ENCODE measurements at regions not wholly inside any gene's neighbourhood (a gene's known extent, or its start where the extent isn't known, plus 50 kb on each side); places are given as distances from the start of the nearest gene placed in this dataset.

- no peak for TF ChIP-seq ATF4 (CRISPR knock-in tag; IDR thresholded peaks at IDR 0.05)
- TF ChIP-seq ATF3 (IDR thresholded peaks at IDR 0.05): no peak
- TF ChIP-seq ATF3 (CRISPR knock-in tag; conservative IDR thresholded peaks at IDR 0.05): no peak
- TF ChIP-seq ZNF76 (CRISPR knock-in tag; IDR thresholded peaks at IDR 0.05; ENCODE audit: borderline replicate concordance): no peak
- TF ChIP-seq ZNF23 (CRISPR knock-in tag; IDR thresholded peaks at IDR 0.05): no peak
- TF ChIP-seq, protein P1, sequence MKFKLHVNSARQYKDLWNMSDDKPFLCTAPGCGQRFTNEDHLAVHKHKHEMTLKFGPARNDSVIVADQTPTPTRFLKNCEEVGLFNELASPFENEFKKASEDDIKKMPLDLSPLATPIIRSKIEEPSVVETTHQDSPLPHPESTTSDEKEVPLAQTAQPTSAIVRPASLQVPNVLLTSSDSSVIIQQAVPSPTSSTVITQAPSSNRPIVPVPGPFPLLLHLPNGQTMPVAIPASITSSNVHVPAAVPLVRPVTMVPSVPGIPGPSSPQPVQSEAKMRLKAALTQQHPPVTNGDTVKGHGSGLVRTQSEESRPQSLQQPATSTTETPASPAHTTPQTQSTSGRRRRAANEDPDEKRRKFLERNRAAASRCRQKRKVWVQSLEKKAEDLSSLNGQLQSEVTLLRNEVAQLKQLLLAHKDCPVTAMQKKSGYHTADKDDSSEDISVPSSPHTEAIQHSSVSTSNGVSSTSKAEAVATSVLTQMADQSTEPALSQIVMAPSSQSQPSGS (CRISPR knock-in tag; IDR thresholded peaks at IDR 0.05): no peak
- TF ChIP-seq ATF6 (CRISPR knock-in tag; IDR thresholded peaks at IDR 0.05): no peak
- TF ChIP-seq, protein P2, sequence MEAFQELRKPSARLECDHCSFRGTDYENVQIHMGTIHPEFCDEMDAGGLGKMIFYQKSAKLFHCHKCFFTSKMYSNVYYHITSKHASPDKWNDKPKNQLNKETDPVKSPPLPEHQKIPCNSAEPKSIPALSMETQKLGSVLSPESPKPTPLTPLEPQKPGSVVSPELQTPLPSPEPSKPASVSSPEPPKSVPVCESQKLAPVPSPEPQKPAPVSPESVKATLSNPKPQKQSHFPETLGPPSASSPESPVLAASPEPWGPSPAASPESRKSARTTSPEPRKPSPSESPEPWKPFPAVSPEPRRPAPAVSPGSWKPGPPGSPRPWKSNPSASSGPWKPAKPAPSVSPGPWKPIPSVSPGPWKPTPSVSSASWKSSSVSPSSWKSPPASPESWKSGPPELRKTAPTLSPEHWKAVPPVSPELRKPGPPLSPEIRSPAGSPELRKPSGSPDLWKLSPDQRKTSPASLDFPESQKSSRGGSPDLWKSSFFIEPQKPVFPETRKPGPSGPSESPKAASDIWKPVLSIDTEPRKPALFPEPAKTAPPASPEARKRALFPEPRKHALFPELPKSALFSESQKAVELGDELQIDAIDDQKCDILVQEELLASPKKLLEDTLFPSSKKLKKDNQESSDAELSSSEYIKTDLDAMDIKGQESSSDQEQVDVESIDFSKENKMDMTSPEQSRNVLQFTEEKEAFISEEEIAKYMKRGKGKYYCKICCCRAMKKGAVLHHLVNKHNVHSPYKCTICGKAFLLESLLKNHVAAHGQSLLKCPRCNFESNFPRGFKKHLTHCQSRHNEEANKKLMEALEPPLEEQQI (IDR thresholded peaks at IDR 0.05): no peak
- TF ChIP-seq ZFP1 (CRISPR knock-in tag; IDR thresholded peaks at IDR 0.05): no peak
- no peak for TF ChIP-seq POLR2A (conservative IDR thresholded peaks at IDR 0.05)
Observed at GRCh38 chr6:139766796-139767195, 392.3 kb upstream of the CITED2 start.

All from K562 (cell line).